BE2C (cell line): ENCODE measurements at regions not wholly inside any gene's neighbourhood (a gene's known extent, or its start where the extent isn't known, plus 50 kb on each side); places are given as distances from the start of the nearest gene placed in this dataset.

Source experiments
- DNase-seq: peaks from one replicate; pipeline ENCODE4 v3.0.0-alpha.2; 2020
- H3K27me3 ChIP-seq: fragments of 250-450 bp; sonication (Bioruptor Pico); 2 replicates; pipeline ENCODE4 v1.5.1; 2020; ENCODE audit warnings: mild to moderate bottlenecking
- H3K36me3 ChIP-seq: fragments of 250-450 bp; sonication (Bioruptor Pico); 2 replicates; pipeline ENCODE4 v1.5.1; 2020; ENCODE audit warnings: mild to moderate bottlenecking
- H3K4me1 ChIP-seq: fragments of 250-450 bp; sonication (Bioruptor Pico); 2 replicates; pipeline ENCODE4 v1.5.1; 2020
- H3K4me3 ChIP-seq: 2 replicates; pipeline ENCODE4 v1.5.1; 2011; ENCODE audit warnings: low read depth, low read length
- H3K9me3 ChIP-seq: fragments of 250-450 bp; sonication (Bioruptor Pico); 2 replicates; pipeline ENCODE4 v1.5.1; 2020
- CTCF ChIP-seq: IDR thresholded peaks from 2 replicates; pipeline ENCODE4 v1.5.1; 2012; ENCODE audit warnings: mild to moderate bottlenecking, low read depth, low read length

- no peaks in the 10 kb centered on the region for H3K27me3 ChIP-seq
- no peak for TF ChIP-seq CTCF
These were observed 71.8 kb upstream of the RNF152 start for GRCh38 chr18:61964616-61965015.

DNA sequence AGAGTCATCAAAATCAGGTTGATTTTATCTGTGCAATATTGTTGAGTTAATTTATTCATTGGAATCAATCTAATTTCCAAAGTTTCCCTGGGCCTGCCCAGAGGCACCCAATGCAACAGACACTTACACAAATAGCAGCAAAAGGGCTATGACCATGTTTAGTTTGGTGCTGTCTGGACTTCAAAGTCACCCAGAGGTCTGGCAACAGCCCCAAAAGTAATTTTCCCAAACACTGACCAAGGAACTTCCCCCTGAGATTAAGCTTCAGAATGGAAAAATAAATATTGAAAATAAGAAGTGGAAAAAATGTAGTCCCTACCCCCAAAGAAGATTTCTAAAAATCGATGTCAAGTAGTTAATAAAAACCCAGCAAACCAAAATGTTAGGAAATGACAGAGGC, 70.9 kb upstream of the RNF152 start:
- H3K27me3 ChIP-seq = no peaks in the 10 kb centered on the region
- H3K4me1 ChIP-seq = no peaks in the 10 kb centered on the region
- H3K9me3 ChIP-seq = no peaks in the 10 kb centered on the region
- TF ChIP-seq CTCF = no peak
- no peak for DNase-seq
- H3K36me3 ChIP-seq = no peaks in the 10 kb centered on the region
- H3K4me3 ChIP-seq = no peak overlapping the region

More at GRCh38 chr18:61964616-61965015, 71.8 kb upstream of the RNF152 start:
- H3K4me1 ChIP-seq = no peaks in the 10 kb centered on the region
- H3K4me3 ChIP-seq = no peak overlapping the region
- no peak for DNase-seq
- H3K36me3 ChIP-seq = no peaks in the 10 kb centered on the region
- no peaks in the 10 kb centered on the region for H3K9me3 ChIP-seq

DNA sequence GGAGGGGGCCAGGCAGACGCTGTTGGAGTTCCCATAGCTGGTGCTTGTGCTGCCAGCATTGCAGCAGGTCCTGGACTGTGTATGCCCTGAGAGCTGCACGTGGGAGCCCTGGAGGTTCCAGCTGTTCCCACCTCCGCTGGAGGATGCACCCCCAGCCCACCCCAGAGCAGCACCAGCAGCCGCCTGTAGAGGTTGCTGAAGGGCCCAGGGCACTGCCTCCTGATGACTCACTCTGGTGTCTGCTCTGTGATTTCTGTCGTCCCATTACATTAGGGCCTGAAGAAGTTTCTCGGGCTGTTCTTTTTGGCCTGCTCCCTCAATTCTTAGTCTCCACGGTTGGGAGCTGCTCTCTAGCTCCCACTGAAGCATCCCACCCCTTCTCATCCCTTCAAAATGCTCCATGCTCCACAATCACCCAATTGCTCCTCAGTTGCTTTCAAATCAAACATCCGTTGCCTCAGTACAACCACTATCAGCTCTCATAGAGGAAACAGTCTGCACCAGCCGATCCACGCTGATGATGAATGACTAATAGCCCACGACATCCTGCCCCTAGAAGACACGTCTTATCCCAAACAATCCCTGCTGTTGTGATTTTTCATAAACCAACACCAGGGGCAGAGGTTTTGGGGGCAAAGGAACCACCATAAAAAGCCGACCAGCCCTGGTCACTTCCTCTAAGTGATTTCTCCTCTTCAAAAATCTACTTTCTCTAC, 65.2 kb upstream of the RNF152 start:
- Histone ChIP-seq H3K9me3 (no peaks in the 10 kb centered on the region), H3K4me3 (no peak overlapping the region), H3K4me1 (no peaks in the 10 kb centered on the region), H3K36me3 (no peaks in the 10 kb centered on the region), H3K27me3 (no peaks in the 10 kb centered on the region)
- TF ChIP-seq CTCF = no peak
- DNase-seq = peak; percentile 10

- Histone ChIP-seq H3K9me3 (no peaks in the 10 kb centered on the region), H3K4me3 (no peak overlapping the region), H3K36me3 (no peaks in the 10 kb centered on the region), H3K4me1 (no peaks in the 10 kb centered on the region), H3K27me3 (no peaks in the 10 kb centered on the region)
- no peak for DNase-seq
- TF ChIP-seq CTCF = no peak
These were observed 62.8 kb upstream of the RNF152 start for GRCh38 chr18:61955644-61956043.

GRCh38 chr18:61954096-61954746, 61.4 kb upstream of the RNF152 start:
- H3K4me3 ChIP-seq = no peak overlapping the region
- no peaks in the 10 kb centered on the region for H3K4me1 ChIP-seq
- no peak for DNase-seq
- TF ChIP-seq CTCF = no peak
- no peaks in the 10 kb centered on the region for H3K36me3 ChIP-seq
- no peaks in the 10 kb centered on the region for H3K27me3 ChIP-seq
- no peaks in the 10 kb centered on the region for H3K9me3 ChIP-seq

DNA sequence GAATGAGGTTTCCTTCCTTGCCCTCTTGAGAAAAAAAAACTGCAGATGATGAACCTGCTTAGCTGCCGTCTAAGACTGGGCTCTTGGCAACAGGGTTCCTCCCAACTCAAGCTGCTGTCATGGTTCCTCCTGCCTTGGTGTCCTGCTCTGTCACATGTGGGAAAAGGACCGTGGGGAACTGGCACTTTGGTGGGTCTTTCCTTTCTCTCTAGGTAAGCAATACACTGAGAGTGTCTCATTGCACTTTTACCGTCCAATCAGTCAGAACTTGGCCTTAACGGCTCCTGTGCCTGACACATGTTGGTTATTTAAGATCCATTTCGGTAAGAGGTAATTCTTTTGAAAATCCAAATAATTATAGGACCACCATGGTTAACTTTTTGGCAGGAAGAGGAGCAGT, 60.8 kb upstream of the RNF152 start:
- Histone ChIP-seq H3K4me1 (no peaks in the 10 kb centered on the region), H3K27me3 (no peaks in the 10 kb centered on the region), H3K9me3 (no peaks in the 10 kb centered on the region), H3K4me3 (no peak overlapping the region), H3K36me3 (no peaks in the 10 kb centered on the region)
- no peak for DNase-seq
- TF ChIP-seq CTCF = no peak
